ENCODE measurements at regions not wholly inside any gene's neighbourhood (a gene's known extent, or its start where the extent isn't known, plus 50 kb on each side); places are given as distances from the start of the nearest gene placed in this dataset.
A peak's percentile ranks its signal among the peaks of the same experiment; 100 is the strongest.

DNA sequence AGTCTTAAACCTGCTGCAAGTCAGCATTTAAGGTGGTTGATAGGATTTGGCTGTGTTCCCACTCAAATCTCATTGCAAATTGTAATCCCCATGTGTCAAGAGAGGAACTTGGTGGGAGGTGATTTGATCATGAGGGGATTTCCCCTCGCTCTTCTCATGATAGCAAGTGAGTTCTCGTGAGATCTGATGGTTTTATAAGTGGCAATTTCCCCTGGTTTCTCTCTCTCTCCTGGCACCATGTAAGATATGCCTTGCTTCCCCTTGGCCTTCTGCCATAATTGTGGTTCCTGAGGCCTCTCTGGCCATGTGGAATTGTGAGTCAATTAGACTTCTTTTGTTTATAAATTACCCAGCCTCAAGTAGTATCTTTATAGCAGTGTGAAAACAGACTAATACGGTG, 84.3 kb upstream of the SMC2 start:
- TF ChIP-seq, protein P1, sequence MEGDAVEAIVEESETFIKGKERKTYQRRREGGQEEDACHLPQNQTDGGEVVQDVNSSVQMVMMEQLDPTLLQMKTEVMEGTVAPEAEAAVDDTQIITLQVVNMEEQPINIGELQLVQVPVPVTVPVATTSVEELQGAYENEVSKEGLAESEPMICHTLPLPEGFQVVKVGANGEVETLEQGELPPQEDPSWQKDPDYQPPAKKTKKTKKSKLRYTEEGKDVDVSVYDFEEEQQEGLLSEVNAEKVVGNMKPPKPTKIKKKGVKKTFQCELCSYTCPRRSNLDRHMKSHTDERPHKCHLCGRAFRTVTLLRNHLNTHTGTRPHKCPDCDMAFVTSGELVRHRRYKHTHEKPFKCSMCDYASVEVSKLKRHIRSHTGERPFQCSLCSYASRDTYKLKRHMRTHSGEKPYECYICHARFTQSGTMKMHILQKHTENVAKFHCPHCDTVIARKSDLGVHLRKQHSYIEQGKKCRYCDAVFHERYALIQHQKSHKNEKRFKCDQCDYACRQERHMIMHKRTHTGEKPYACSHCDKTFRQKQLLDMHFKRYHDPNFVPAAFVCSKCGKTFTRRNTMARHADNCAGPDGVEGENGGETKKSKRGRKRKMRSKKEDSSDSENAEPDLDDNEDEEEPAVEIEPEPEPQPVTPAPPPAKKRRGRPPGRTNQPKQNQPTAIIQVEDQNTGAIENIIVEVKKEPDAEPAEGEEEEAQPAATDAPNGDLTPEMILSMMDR (IDR thresholded peaks at IDR 0.05): no peak
- no peaks in the 10 kb centered on the region for H3K9me3 Mint-ChIP-seq (ENCODE audit: low read depth)
- H3K4me1 Mint-ChIP-seq (ENCODE audit: low read depth): no peaks in the 10 kb centered on the region
- no peak for DNase-seq (ENCODE audit: low spot score)
- no peak overlapping the region for H3K27ac Mint-ChIP-seq (ENCODE audit: unreplicated experiment)
- H3K36me3 Mint-ChIP-seq (ENCODE audit: low read depth): no peaks in the 10 kb centered on the region
- no peak overlapping the region for H3K4me3 Mint-ChIP-seq (ENCODE audit: unreplicated experiment)
- H3K27me3 Mint-ChIP-seq (ENCODE audit: low read depth): peaks cover 8% of the 10 kb centered on the region

DNA sequence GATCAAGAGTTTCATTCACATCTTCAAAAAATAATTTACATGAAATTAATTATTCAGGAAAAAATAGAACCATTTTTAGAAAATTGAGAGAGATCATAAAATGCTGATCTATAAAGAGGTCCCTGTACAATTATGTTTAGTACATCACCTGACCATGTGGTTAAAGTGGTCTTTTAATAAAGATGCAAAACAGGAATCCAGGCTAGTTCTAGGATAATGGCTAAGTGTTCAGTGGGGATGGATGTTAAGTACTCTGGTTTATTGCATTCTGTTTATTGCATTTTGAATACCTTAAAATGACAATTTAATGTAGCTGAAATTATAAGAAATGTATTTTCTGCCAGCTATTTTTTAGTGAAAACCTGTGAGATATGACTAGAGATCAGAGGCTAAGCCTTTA, 72.0 kb upstream of the SMC2 start:
- Mint-ChIP-seq H3K9me3 (ENCODE audit: low read depth) (no peaks in the 10 kb centered on the region), H3K27me3 (ENCODE audit: low read depth) (peaks cover 14% of the 10 kb centered on the region), H3K4me1 (ENCODE audit: low read depth) (no peaks in the 10 kb centered on the region), H3K36me3 (ENCODE audit: low read depth) (no peaks in the 10 kb centered on the region), H3K27ac (ENCODE audit: unreplicated experiment) (no peak overlapping the region), H3K4me3 (ENCODE audit: unreplicated experiment) (no peak overlapping the region)
- TF ChIP-seq, protein P1 (IDR thresholded peaks at IDR 0.05): no peak
- DNase-seq (ENCODE audit: low spot score): no peak

DNA sequence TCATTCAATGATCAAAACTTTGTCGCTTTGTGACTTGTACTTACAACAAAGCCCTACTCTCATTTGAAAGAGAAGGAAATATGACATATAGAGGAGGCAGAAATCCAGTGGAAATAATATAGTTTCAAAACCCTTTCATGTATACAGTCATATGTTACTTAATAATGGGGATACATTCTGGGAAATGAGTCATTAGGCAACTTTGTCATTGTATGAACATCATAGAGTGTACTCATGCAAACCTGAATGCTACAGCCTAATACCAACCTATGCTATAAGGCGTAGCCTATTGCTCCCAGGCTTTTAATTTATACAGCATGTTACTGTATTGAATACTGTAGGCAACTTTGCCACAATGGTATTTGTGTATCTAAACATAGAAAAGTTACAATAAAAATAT, 69.0 kb upstream of the SMC2 start:
- H3K9me3 Mint-ChIP-seq (ENCODE audit: low read depth): no peaks in the 10 kb centered on the region
- DNase-seq (ENCODE audit: low spot score): no peak
- H3K4me3 Mint-ChIP-seq (ENCODE audit: unreplicated experiment): no peak overlapping the region
- peaks cover 17% of the 10 kb centered on the region for H3K27me3 Mint-ChIP-seq (ENCODE audit: low read depth)
- H3K36me3 Mint-ChIP-seq (ENCODE audit: low read depth): no peaks in the 10 kb centered on the region
- H3K4me1 Mint-ChIP-seq (ENCODE audit: low read depth): peaks cover 3% of the 10 kb centered on the region
- H3K27ac Mint-ChIP-seq (ENCODE audit: unreplicated experiment): no peak overlapping the region
- TF ChIP-seq, protein P1 (IDR thresholded peaks at IDR 0.05): no peak

DNA sequence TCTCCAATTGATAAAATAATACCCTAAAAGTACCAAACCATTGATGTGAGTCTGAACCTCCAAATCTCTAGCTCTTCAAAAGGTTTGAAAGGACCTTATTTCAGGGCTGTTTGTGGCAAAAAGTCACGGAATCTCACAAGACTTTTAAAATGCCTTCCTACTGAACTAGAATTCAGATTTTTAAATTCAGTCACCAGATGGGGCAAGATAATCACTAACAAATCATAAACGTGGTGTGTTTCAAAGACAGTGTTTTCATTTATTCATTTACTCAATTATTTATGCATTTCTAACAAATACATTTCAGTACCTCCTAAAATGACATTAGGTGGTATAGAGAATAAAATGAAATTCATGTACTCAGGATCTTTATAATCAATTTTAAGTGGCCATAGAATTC, 68.2 kb upstream of the SMC2 start:
- no peaks in the 10 kb centered on the region for H3K36me3 Mint-ChIP-seq (ENCODE audit: low read depth)
- no peaks in the 10 kb centered on the region for H3K9me3 Mint-ChIP-seq (ENCODE audit: low read depth)
- H3K4me1 Mint-ChIP-seq (ENCODE audit: low read depth): peaks cover 3% of the 10 kb centered on the region
- no peak overlapping the region for H3K4me3 Mint-ChIP-seq (ENCODE audit: unreplicated experiment)
- TF ChIP-seq, protein P1 (IDR thresholded peaks at IDR 0.05): peak; percentile 66
- no peak for DNase-seq (ENCODE audit: low spot score)
- H3K27me3 Mint-ChIP-seq (ENCODE audit: low read depth): peaks cover 19% of the 10 kb centered on the region
- H3K27ac Mint-ChIP-seq (ENCODE audit: unreplicated experiment): no peak overlapping the region

DNA sequence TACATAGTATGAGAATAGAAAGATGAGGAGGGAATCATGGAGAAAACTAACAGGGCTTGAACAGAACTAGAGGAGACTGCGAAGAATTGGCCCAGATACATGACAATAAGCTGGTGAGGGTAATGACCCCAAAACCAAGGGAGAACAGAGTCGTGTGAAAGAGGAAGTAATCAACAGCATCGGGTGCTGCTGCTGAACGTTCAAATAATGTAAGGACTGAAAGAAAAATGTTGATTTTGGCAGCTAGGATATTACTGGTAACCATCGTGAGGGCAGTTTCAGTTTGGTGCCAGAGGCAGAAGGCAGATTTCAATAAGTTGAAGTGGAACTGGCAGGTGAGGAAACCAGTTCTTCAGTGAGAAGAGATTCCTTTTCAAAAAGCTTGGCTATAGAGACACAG, 66.8 kb upstream of the SMC2 start:
- TF ChIP-seq, protein P1 (IDR thresholded peaks at IDR 0.05): no peak
- no peaks in the 10 kb centered on the region for H3K36me3 Mint-ChIP-seq (ENCODE audit: low read depth)
- H3K27ac Mint-ChIP-seq (ENCODE audit: unreplicated experiment): no peak overlapping the region
- H3K27me3 Mint-ChIP-seq (ENCODE audit: low read depth): peaks cover 19% of the 10 kb centered on the region
- H3K9me3 Mint-ChIP-seq (ENCODE audit: low read depth): no peaks in the 10 kb centered on the region
- H3K4me1 Mint-ChIP-seq (ENCODE audit: low read depth): peaks cover 3% of the 10 kb centered on the region
- H3K4me3 Mint-ChIP-seq (ENCODE audit: unreplicated experiment): no peak overlapping the region
- no peak for DNase-seq (ENCODE audit: low spot score)
